Gastroesophageal sphincter (tissue), 3 donors: ENCODE measurements at regions not wholly inside any gene's neighbourhood (a gene's known extent, or its start where the extent isn't known, plus 50 kb on each side); places are given as distances from the start of the nearest gene placed in this dataset.

Source experiments
- CTCF ChIP-seq, 4 experiments: fragments of 200-600 bp in 2 of 4; fragments of 450-650 bp in 2 of 4; sonication (generic) in 1 of 4; IDR thresholded peaks; one replicate each; pipeline ENCODE4 v1.5.1; 2017 to 2019; ENCODE audit warnings: antibody characterized with exemption in 4 of 4, mild to moderate bottlenecking in 2 of 4, moderate library complexity in 2 of 4
- EP300 ChIP-seq: sonication (generic); formaldehyde crosslinking; IDR thresholded peaks from one replicate; pipeline ENCODE4 v1.6.1; 2017; ENCODE audit warnings: antibody characterized with exemption, mild to moderate bottlenecking
- POLR2A ChIP-seq, 2 donors: fragments of 450-650 bp; IDR thresholded peaks; one replicate each; pipeline ENCODE4 v1.6.1; 2017; ENCODE audit warnings: antibody characterized with exemption in 2 of 2, mild to moderate bottlenecking in 2 of 2, moderate library complexity in 1 of 2
- POLR2AphosphoS5 ChIP-seq: sonication (generic); formaldehyde crosslinking; IDR thresholded peaks from one replicate; pipeline ENCODE4 v1.6.1; 2017; ENCODE audit warnings: antibody characterized with exemption

GRCh38 chr4:32337403-32337802, 1617.2 kb downstream of the PCDH7 start:
- no peak for TF ChIP-seq POLR2A (IDR thresholded peaks at IDR 0.05)
- no peak for TF ChIP-seq CTCF (IDR thresholded peaks at IDR 0.05)
- TF ChIP-seq POLR2AphosphoS5, result no peak
- TF ChIP-seq EP300, result no peak
